ENCODE measurements at regions not wholly inside any gene's neighbourhood (a gene's known extent, or its start where the extent isn't known, plus 50 kb on each side); places are given as distances from the start of the nearest gene placed in this dataset.
A peak's percentile ranks its signal among the peaks of the same experiment; 100 is the strongest.

DNA sequence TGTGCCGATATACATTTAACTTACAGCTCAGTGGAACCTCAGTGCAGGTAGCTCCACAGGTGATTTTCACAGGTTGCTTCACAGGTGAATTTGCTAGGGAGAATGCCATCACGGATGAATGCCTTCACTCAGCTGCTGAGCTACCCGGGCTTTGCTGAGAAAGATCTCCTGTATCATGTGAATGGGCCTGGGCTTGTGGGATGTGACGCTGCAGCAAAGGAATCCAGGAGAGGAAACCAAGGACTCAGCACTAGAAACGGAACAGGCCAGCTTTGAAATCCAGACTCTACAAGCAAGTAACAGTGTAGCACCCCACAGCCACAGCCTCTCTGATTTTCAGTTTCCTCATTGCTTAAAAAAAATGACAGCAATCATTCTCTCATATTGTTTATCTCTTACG lies 271.4 kb upstream of the MAF start:
- no peak for FAIRE-seq
- no peak for DNase-seq (ENCODE audit: low spot score)

- no peak for DNase-seq (ENCODE audit: low spot score)
- FAIRE-seq: no peak
Measured at GRCh38 chr16:79870016-79870886, 269.7 kb upstream of the MAF start.

- DNase-seq (ENCODE audit: low spot score) (no peak), FAIRE-seq (no peak)
Measured at GRCh38 chr16:79869304-79870015, 268.9 kb upstream of the MAF start.

GRCh38 chr16:79868841-79869240 lies 268.3 kb upstream of the MAF start:
- FAIRE-seq (no peak), DNase-seq (ENCODE audit: low spot score) (no peak)

DNA sequence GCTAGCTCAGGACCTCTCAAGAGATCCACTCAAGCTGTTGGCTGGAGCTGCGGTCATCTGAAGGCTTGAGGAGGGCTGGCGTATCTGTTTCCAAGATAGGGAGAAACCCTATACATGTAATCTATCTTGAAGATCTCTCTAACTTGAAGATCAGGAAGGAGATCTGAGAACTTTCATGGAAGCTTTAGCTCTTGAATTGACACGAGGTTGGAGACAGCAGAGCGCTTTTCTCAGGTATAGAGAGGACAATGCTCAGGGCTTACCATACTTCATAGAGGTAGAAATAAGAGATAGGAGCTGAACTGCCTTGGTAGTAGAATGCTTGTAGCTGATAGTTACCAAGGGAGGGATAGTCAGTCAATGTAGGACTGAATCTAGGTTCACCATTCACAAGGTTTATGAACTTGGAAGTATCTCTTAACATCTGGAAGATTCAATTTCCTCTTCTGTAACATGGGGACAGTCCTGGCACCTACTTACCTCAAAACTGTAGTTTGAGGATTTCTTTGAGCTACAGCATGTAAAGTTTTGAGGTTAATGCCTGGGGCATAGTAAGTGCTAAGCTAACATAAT lies 267.0 kb upstream of the MAF start:
- DNase-seq (ENCODE audit: low spot score) (no peak), FAIRE-seq (no peak)

DNA sequence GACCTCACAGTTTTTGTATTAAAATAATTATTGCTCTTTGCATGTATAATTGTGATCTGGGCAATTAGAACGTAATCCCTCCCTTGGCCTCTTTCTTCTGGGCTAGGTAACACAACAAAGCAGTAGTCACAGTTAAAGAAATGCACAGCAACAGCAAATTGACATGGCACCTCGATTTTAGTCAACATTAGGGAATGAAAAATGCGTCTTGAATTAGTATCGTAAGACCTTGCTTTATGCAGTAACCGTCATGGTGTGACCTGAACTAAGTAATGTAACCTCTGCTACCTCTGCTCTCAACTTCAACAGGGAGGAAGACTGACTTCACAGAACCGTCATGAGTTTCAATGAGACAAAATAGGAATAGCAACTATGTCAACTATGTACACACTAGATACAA lies 265.4 kb upstream of the MAF start:
- DNase-seq (ENCODE audit: low spot score) (no peak), FAIRE-seq (no peak)

- FAIRE-seq (no peak), DNase-seq (ENCODE audit: low spot score) (no peak)
Measured at GRCh38 chr16:79864781-79865391, 264.3 kb upstream of the MAF start.

GRCh38 chr16:79864032-79864780 lies 263.7 kb upstream of the MAF start:
- no peak for FAIRE-seq
- no peak for DNase-seq (ENCODE audit: low spot score)

- DNase-seq (ENCODE audit: low spot score): no peak
- no peak for FAIRE-seq
Measured at GRCh38 chr16:79863128-79864031, 262.8 kb upstream of the MAF start.

- DNase-seq (ENCODE audit: low spot score) (no peak), FAIRE-seq (no peak)
Measured at GRCh38 chr16:79862601-79863000, 262.1 kb upstream of the MAF start.

DNA sequence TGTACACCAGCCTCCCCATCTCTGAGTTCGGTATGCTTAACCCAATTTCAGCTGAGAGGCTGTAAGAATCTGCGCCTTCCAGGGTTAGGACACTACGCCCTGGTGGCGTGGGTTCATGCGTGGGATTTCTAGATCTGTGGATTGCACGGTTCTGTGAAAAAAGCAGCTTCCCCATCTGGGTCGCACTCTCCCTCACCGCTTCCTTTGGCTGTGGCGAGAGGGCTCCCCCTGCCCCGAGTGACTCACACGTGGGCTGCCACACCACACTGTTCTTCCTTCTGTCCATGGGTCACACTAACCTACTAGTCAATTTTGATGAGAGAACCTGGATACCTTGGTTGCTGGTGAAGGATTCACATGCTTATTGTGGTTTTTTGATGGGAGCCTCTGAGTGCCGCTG lies 256.0 kb upstream of the MAF start:
- no peak for DNase-seq (ENCODE audit: low spot score)
- FAIRE-seq: no peak

DNA sequence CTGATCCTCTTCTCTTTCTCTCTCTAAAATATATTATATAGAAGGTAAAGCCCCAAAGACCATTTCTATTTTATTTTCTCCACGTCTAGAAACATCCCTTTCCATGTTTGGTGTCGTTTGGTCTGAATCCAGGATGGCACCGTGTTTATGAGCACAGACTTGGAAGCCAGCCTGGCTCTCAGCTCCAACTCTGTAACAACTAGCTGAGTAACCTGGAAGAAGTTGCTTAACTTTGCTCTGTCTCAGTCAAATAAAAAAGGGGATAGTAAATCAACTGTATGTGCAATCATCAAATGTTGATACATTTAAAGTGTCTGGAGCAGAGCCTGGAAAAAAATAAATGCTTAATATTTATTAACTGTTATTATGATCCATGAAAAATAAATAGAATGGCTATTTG lies 249.8 kb upstream of the MAF start:
- no peak for FAIRE-seq
- no peak for DNase-seq (ENCODE audit: low spot score)

- DNase-seq (ENCODE audit: low spot score): no peak
Measured at GRCh38 chr16:79849119-79849518, 248.6 kb upstream of the MAF start.

DNA sequence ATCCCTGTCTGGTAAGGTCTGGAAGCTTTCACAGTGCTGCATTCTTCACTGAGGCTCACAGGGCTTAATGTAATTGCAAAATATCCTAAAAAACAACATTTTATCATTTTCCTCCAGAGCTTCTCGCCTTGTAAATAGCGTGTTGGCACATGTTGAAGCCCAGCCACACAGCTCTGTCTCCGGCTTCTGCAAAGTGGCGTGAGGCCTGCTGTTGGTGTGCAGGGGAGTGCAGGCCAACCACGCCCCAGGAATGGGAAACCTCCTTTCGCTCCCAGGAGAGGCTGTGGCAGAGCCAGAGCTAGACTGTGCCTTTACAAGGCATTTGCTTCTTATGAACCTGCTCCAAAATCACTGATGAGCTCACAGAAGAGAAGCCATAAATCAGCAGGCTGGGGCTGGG lies 248.2 kb upstream of the MAF start:
- DNase-seq (ENCODE audit: low spot score) (no peak), FAIRE-seq (no peak)

More at GRCh38 chr16:79849119-79849518, 248.6 kb upstream of the MAF start:
- FAIRE-seq: no peak

DNA sequence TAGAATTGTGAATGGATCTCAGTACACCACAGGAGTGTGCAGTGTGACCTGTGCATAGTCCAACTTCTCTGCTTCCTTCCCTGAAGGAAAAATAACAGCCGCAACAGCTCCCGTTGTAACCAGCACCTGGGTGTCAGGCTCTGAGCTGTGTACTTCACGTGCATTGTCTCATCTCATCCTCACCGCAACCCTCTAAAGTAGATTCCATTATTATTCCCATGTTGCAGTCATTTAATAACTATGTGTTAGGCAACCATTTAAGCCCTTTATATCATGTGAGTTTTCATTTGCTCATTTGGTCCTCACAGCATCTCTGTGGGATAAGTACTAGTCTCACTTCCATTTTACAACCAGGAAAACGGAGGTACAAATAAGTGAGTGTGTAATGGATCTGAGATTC lies 247.0 kb upstream of the MAF start:
- FAIRE-seq: no peak
- no peak for DNase-seq (ENCODE audit: low spot score)

- FAIRE-seq: no peak
- DNase-seq (ENCODE audit: low spot score): no peak
Measured at GRCh38 chr16:79847101-79847500, 246.6 kb upstream of the MAF start.

DNA sequence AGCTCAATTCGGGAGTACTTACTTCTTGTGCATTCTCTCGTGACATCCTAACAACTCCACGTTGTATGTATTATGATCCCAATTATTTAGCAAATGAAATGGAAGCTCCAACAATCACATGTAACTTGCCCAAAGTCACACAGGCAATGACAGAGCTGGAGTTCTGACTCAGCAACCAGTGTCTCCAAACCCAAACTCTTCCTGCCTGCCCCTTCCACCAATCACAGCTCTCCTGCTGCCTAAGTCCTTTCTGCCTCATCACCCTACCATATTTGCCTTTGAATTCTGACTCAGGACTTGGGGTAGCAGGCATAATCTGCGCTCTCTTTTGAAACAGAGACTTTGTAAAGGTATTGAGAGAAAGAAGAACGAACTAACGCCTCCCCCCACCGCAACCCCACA lies 245.2 kb upstream of the MAF start:
- FAIRE-seq (no peak), DNase-seq (ENCODE audit: low spot score) (peak; percentile 16)

DNA sequence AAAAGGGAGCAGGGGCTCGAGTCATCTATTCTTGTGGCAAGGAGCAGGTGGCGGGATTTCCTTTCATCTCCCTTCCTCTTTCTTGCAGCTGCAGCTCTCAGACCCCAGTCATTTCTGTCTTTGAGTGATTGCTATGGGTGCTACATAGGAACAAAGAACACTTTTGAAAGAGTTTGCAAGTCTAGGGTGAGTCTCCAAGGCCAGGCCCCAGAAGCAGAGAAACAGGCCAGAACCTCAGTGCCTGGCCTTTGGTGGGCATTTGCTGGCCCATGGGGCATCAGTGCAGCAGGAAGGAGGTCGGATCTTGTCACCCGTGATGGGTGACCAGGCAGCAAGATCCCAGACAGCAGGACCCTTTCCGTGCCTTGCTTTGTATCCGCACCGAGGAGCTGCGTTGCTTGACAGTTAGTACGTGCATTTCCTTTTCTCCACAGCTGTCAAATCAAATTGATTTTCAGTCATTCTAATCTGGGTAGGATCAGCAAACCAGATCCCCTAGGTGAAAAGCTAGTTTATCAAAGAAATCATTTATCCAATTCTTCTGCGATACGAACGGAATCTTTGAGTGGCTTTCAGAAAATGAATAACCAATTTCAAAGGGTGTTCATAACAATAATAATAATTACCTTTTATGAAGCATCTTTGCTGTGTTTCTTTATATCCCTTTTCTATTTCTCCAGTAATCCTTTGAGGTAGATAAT lies 244.6 kb upstream of the MAF start:
- no peak for DNase-seq (ENCODE audit: low spot score)
- FAIRE-seq: no peak

DNA sequence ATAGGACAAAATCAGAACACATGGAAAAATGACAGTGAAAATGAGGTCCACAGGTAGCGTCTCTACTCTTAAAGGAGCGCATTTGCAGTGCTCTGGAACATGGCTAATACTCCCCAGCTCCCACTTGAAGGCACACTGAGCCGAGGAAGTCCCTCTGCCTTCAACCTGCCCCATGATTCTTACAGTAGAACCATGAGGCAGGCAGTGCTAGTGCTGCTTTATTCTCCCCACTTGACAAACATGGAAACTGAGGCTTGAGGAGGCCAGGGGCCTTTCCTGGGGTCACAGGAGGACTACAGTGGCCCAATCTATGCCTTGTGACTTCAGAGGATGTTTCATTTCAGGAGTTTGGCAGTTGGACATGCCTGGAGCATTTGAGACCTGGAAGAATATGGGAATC lies 244.1 kb upstream of the MAF start:
- FAIRE-seq (no peak), DNase-seq (ENCODE audit: low spot score) (no peak)

DNA sequence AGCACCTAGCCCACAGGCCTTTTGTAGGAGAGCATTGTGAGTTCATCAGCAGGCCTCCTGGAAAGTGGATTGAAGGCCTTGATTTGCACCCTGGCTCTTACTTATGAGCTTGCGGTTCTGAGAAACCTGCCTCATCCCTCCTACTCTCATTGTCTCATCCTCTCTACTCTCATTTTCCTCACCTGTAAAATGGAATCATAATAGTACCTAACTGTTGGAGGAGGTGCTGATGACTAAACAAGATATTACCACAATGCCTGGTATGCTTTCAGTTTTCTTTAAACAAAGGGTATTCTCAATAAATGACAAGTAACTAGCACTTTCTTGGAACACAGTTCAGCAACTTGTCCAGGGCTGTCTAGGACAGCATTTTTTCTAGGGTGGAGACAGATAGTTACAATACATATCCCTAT lies 243.1 kb upstream of the MAF start:
- FAIRE-seq (no peak), DNase-seq (ENCODE audit: low spot score) (no peak)

Measured in RCC 7860 (cell line).